OCI-LY1 (cell line): ENCODE measurements at regions not wholly inside any gene's neighbourhood (a gene's known extent, or its start where the extent isn't known, plus 50 kb on each side); places are given as distances from the start of the nearest gene placed in this dataset.

Source experiments
- H2AFZ ChIP-seq: fragments of 200-600 bp; sonication (generic), shearing (Covaris generic); 2 replicates; pipeline ENCODE4 v1.6.0; 2014; ENCODE audit warnings: antibody characterized with exemption, mild to moderate bottlenecking, low read length
- H3F3A ChIP-seq: fragments of 200-600 bp; sonication (generic), shearing (Covaris generic); 2 replicates; pipeline ENCODE4 v1.6.0; 2014; ENCODE audit warnings: mild to moderate bottlenecking, antibody characterized with exemption, low read length, moderate library complexity; ENCODE audit not compliant: insufficient read depth
- H3K27ac ChIP-seq: fragments of 200-600 bp; sonication (generic); 2 replicates; pipeline ENCODE4 v1.5.1; 2014; ENCODE audit warnings: low read length, mixed run types, mild to moderate bottlenecking, low read depth; ENCODE audit not compliant: poor library complexity, severe bottlenecking
- H3K27me3 ChIP-seq: fragments of 200-600 bp; sonication (generic); 2 replicates; pipeline ENCODE4 v1.6.0; 2014; ENCODE audit warnings: antibody characterized with exemption, mild to moderate bottlenecking, low read length, moderate library complexity; ENCODE audit not compliant: insufficient read depth
- H3K36me3 ChIP-seq: fragments of 200-600 bp; sonication (generic); 2 replicates; pipeline ENCODE4 v1.6.1; 2014; ENCODE audit warnings: mild to moderate bottlenecking, antibody characterized with exemption, low read length, moderate library complexity, mixed read lengths; ENCODE audit not compliant: insufficient read depth
- H3K4me1 ChIP-seq: fragments of 200-600 bp; sonication (generic); 2 replicates; pipeline ENCODE4 v1.5.1; 2014; ENCODE audit warnings: mild to moderate bottlenecking, low read length, moderate library complexity; ENCODE audit not compliant: insufficient read depth, severe bottlenecking
- H3K4me2 ChIP-seq: fragments of 200-600 bp; sonication (generic), shearing (Covaris generic); 2 replicates; pipeline ENCODE4 v1.6.1; 2014; ENCODE audit warnings: low read length
- H3K4me3 ChIP-seq: fragments of 200-600 bp; sonication (generic); 2 replicates; pipeline ENCODE4 v1.5.1; 2014; ENCODE audit warnings: low read length, low read depth, mild to moderate bottlenecking, mixed read lengths; ENCODE audit not compliant: poor library complexity, severe bottlenecking
- H3K79me2 ChIP-seq: fragments of 200-600 bp; shearing (Covaris generic); 2 replicates; pipeline ENCODE4 v1.6.1; 2016; ENCODE audit warnings: mixed run types, low read length, mixed read lengths; ENCODE audit not compliant: insufficient read depth
- H3K9ac ChIP-seq: fragments of 200-600 bp; sonication (generic), shearing (Covaris generic); 2 replicates; pipeline ENCODE4 v1.6.1; 2014; ENCODE audit warnings: mild to moderate bottlenecking, low read length, mixed read lengths
- H3K9me2 ChIP-seq: fragments of 200-600 bp; sonication (generic), shearing (Covaris generic); 2 replicates; pipeline ENCODE4 v1.6.1; 2014; ENCODE audit warnings: low read depth, mild to moderate bottlenecking, low read length, mixed read lengths
- H3K9me3 ChIP-seq: fragments of 200-600 bp; shearing (Covaris generic); 2 replicates; pipeline ENCODE4 v1.6.1; 2014; ENCODE audit warnings: low read length, mixed read lengths
- H4K20me1 ChIP-seq: fragments of 200-600 bp; sonication (generic), shearing (Covaris generic); 2 replicates; pipeline ENCODE4 v1.6.0; 2016; ENCODE audit warnings: mild to moderate bottlenecking, low read length; ENCODE audit not compliant: insufficient read depth
- CTCF ChIP-seq: fragments of 200-600 bp; sonication (generic), shearing (Covaris generic); IDR thresholded peaks from 2 replicates; pipeline ENCODE4 v1.5.1; 2017; ENCODE audit warnings: mild to moderate bottlenecking, antibody characterized with exemption, low read length, moderate library complexity, mixed read lengths
- EZH2 ChIP-seq: fragments of 200-600 bp; sonication (generic), shearing (Covaris generic); IDR thresholded peaks from 2 replicates; pipeline ENCODE4 v1.8.0; 2017; ENCODE audit warnings: borderline replicate concordance, mixed run types, mild to moderate bottlenecking, antibody characterized with exemption, low read length, moderate library complexity, mixed read lengths

DNA sequence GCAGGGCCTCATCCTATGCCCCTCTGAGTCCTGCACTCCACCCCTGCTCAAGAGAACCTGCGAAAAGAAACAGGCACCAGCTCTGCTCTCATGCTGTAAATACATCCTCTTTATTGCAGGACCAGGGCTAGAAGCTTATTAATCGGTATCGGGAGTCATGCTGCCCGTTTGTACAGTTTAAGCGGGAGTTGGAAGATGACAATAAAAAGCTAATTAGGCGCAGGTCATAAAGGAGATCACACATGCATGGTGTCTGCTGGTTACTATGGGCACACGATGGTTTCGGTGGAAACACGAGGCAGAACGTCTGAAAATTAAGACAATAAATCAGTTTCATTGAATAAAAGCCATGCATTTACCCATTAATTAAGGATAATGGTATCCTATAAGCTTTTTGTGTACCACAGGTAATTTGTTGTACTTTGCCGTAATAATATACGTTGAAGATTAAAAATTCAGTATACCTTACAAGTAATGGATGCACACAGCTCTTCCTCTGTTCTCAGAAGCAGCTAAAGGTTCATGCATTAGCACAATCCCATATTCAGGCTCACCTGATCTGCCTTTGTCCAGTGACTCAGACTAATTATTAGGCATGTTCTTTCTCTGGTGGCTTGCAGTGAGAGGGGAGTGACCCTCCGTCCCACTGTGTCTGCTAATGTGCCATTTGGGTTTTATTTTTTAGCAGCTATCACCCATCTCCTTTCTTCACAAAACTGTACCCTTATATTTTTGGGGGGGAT, 406.0 kb downstream of the TSHZ3 start:
- Histone ChIP-seq H3K9me3 (no peaks in the 10 kb centered on the region), H3K36me3 (no peaks in the 10 kb centered on the region), H3K9ac (no peak overlapping the region), H4K20me1 (no peaks in the 10 kb centered on the region), H3K27ac (no peak overlapping the region), H3K79me2 (no peaks in the 10 kb centered on the region), H3K4me1 (no peaks in the 10 kb centered on the region), H3K4me3 (no peak overlapping the region), H2AFZ (no peak overlapping the region), H3K27me3 (no peaks in the 10 kb centered on the region), H3F3A (no peaks in the 10 kb centered on the region), H3K9me2 (no peaks in the 10 kb centered on the region), H3K4me2 (no peak overlapping the region)
- TF ChIP-seq EZH2: no peak
- TF ChIP-seq CTCF: no peak

DNA sequence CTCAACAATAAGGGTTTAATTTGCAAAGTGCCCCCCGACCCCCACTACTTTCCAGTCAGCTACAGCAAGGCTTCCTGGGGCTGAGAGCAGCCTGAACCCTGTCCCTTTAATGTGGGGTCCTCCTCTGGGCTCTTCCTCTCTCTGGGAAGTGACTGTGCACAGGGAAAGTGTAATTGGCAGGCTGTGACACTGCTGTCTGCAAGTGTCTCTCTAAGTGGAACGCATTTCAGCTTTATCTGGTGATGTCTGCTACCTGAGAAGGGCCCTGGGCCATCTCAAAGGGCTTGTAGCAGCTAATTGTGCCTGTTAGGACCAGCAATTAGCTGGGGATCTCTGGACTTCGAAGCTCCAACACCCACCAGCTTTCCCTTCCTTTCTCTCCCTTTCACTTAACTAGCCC, 406.6 kb downstream of the TSHZ3 start:
- Histone ChIP-seq H3K79me2 (no peaks in the 10 kb centered on the region), H3K9ac (no peak overlapping the region), H3K9me3 (no peaks in the 10 kb centered on the region), H3F3A (no peaks in the 10 kb centered on the region), H3K4me2 (no peak overlapping the region), H3K27me3 (no peaks in the 10 kb centered on the region), H2AFZ (no peak overlapping the region), H3K4me1 (no peaks in the 10 kb centered on the region), H3K9me2 (no peaks in the 10 kb centered on the region), H3K27ac (no peak overlapping the region), H3K4me3 (no peak overlapping the region), H4K20me1 (no peaks in the 10 kb centered on the region), H3K36me3 (no peaks in the 10 kb centered on the region)
- TF ChIP-seq CTCF (no peak), EZH2 (no peak)

DNA sequence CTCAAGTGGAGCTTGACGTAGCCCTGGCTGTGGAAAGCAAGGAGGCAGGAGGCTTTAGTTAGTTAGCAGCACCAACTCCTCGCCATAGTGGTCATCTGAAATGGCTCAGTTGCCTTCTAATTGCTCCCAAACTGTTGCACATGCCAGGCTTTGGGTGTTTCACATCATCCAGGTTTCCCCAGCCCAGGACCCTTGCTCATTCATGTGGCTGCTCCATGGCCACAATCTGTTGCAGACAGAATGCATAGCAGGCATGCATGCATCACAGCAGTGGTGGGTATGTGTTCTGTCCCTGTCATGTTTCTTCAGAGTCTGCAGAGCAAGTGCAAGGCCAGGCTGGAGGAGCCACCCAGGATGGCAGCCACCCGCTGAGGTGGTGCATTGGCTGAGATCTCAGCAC, 407.6 kb downstream of the TSHZ3 start:
- Histone ChIP-seq H3K4me2 (no peak overlapping the region), H3K9me2 (no peaks in the 10 kb centered on the region), H3K36me3 (no peaks in the 10 kb centered on the region), H3F3A (no peaks in the 10 kb centered on the region), H3K27me3 (no peaks in the 10 kb centered on the region), H3K9ac (no peak overlapping the region), H4K20me1 (no peaks in the 10 kb centered on the region), H3K9me3 (no peaks in the 10 kb centered on the region), H3K27ac (no peak overlapping the region), H3K79me2 (no peaks in the 10 kb centered on the region), H2AFZ (no peak overlapping the region), H3K4me3 (no peak overlapping the region), H3K4me1 (no peaks in the 10 kb centered on the region)
- TF ChIP-seq CTCF (no peak), EZH2 (no peak)
